LNCaP clone FGC (cell line): ENCODE measurements at regions not wholly inside any gene's neighbourhood (a gene's known extent, or its start where the extent isn't known, plus 50 kb on each side); places are given as distances from the start of the nearest gene placed in this dataset.

Experiments
- DNase-seq: peaks from one replicate; pipeline ENCODE4 v3.0.0-alpha.2; 2011; ENCODE audit warnings: low read depth
- H3K4me3 ChIP-seq: 2 replicates; pipeline ENCODE4 v1.5.1; 2011; ENCODE audit warnings: mild to moderate bottlenecking, low read depth, low read length, control low read depth
- TF ChIP-seq, protein P1 (sequence below): IDR thresholded peaks from 2 replicates; pipeline ENCODE4 v1.5.1; 2012; ENCODE audit warnings: mild to moderate bottlenecking; ENCODE audit not compliant: control insufficient read depth, insufficient read depth; ENCODE audit errors: extremely low read depth

DNA sequence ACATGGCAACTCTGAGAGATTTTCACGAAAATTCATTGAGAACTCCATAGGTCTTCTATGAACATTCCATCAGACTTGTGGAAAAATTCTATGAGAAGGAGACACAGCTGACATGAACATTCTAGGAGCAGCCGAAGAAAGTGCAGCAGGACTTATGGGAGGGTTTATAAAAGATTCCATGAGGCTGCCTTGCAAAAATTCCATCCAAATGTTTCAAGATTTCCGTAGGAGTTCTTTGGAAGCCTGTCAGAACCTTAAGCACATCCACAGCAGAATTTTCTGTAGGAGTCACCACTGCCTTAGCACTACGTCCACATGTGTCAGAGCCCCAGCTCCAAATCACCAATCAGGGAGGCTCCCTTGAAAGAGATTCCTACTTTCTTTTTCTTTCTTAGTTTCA is 67.0 kb upstream of the MSX1 start:
- TF ChIP-seq, protein P1, sequence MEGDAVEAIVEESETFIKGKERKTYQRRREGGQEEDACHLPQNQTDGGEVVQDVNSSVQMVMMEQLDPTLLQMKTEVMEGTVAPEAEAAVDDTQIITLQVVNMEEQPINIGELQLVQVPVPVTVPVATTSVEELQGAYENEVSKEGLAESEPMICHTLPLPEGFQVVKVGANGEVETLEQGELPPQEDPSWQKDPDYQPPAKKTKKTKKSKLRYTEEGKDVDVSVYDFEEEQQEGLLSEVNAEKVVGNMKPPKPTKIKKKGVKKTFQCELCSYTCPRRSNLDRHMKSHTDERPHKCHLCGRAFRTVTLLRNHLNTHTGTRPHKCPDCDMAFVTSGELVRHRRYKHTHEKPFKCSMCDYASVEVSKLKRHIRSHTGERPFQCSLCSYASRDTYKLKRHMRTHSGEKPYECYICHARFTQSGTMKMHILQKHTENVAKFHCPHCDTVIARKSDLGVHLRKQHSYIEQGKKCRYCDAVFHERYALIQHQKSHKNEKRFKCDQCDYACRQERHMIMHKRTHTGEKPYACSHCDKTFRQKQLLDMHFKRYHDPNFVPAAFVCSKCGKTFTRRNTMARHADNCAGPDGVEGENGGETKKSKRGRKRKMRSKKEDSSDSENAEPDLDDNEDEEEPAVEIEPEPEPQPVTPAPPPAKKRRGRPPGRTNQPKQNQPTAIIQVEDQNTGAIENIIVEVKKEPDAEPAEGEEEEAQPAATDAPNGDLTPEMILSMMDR: no peak
- DNase-seq: no peak
- H3K4me3 ChIP-seq: no peak overlapping the region

DNA sequence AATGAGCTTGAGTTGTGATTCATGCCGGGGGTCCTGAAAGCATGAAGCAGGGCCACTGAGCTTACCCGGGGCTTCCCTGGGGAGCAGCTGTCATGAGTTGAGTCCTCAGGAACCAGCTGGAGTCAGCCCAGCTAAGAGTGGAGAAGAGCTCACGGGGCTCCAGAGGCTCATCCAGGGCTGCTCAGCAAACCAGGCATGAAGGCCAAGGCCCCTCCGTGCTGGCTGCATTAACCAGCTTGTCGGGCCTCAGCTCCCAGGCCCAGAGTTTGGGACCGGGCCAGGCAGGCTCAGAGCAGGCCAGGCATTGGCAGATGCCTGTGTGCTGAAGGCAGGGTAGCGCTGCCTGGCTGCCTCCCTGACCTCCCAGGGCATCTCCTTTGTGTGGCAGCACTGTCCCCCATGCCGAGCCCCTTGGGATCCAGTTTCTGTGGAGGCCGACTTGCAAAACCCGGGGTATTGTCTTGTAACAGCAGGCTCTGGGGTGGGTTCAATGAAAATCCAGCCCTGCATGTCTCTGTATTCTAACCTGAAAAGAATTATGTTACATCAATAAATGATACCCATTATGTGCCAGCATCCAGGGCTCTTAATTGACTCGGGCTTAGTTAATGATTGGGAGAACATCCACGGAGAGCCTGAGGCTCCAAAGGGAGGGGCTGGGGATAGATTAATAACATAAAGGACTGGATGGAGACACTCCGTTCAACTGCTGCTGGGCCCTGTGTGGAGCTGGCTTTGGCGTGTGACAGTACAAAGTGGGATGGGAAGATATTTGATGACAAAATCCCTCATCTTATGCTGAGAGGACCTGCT is 68.0 kb upstream of the MSX1 start:
- DNase-seq: no peak
- TF ChIP-seq, protein P1: no peak
- H3K4me3 ChIP-seq: no peak overlapping the region

DNA sequence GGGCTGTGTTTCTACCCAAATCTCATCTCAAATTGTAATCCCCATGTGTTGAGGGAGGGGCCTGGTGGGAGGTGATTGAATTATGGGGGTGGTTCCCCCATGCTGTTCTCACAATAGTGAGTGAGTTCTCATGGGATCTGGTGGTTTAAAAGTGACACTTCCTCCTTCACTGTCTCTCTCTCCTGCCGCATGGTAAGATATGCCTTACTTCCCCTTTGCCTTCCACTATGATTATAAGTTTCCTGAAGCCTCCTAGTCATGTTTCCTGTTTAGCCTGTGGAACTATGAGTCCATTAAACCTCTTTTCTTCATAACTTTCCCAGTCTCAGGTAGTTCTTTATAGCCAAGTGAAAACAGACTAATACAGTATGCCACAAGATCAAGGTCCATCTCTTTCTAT is 70.0 kb upstream of the MSX1 start:
- H3K4me3 ChIP-seq: no peak overlapping the region
- TF ChIP-seq, protein P1: no peak
- no peak for DNase-seq

DNA sequence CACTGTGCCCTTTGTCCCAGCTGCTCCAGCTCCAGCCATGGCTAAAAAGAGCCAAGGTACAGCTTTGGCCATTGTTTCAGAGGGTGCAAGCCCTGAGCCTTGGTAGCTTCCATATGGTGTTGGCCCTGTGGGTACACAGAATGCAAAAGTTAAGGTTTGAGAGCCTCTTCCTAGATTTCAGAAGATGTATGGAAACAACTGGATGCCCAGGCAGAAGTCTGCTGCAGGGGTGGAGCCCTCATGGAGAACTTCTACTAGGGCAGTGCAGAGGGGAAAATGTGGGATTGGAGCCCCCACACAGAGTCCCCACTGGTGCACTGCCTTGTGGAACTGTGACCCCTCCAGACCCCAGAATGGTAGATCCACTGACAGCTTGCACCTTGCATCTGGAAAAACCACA is 70.9 kb upstream of the MSX1 start:
- DNase-seq: no peak
- TF ChIP-seq, protein P1: no peak
- H3K4me3 ChIP-seq: no peak overlapping the region

DNA sequence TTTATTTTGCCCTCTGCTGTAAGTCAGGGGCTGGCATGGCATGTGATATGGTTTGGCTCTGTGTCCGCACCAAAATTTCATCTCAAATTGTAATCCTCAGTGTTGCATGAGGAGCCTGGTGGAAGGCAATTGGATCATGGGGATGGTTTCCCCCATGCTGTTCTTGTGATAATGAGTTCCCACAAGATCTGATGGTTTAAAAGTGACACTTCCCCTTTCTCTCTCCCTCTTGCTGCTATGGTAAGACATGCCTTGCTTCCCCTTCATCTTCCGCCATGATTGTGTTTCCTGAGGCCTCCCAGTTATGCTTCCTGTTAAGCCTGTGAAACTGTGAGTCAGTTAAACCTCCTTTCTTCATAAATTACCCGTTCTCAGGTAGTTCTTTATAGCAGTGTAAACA is 72.0 kb upstream of the MSX1 start:
- no peak overlapping the region for H3K4me3 ChIP-seq
- DNase-seq: no peak
- TF ChIP-seq, protein P1: no peak

DNA sequence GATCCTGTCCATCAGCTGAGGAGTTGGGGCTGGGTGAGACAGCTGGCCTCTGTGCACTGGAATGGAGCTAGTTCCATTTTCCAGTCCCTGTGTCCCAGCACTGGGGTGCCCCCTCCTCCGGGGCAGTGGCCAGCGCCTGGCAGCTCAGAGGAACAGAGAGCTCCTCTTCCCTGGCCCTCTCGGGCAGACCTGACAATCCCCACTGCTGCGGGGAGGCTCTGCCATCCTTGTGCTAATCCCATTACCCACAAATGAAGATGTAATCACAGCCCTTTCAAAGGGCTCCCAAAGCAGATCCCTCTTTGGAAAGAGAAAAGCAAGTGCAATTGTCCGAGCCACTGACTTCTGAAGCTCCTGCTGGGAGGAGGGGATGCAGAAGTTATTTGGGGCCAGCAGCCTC is 75.1 kb upstream of the MSX1 start:
- no peak overlapping the region for H3K4me3 ChIP-seq
- TF ChIP-seq, protein P1: no peak
- no peak for DNase-seq

DNA sequence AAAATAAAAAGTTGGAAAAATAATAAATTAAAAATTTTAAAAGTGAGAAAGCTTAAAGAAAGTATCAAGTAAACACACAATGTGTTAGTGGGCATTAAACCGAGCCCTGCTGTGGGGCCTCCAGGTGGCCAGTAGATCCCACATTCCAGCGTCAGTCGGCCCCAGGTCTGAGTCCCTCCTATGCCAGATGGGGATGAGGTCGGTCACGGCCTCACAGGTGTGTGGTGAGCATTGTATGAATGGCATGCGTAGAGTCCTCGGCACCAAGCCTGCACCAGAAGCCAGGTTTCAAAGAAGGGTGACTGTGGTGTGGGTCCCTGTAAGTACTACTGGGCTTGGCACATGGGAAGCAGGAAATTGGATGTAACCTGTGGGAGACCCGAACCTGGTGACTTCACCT is 75.6 kb upstream of the MSX1 start:
- TF ChIP-seq, protein P1: no peak
- DNase-seq: no peak
- no peak overlapping the region for H3K4me3 ChIP-seq
